Activated T-cell treated with anti-CD3 and anti-CD28 coated beads, Interleukin-2, amount 50 U/mL, for 4 hours (primary cell): ENCODE measurements at regions not wholly inside any gene's neighbourhood (a gene's known extent, or its start where the extent isn't known, plus 50 kb on each side); places are given as distances from the start of the nearest gene placed in this dataset.

Experiments used
- ATAC-seq, 2 donors: fragments of 200-7000 bp; cut with Tn5 transposase; one replicate each; pipeline ENCODE4 v1.10.0; 2021
- DNase-seq: peaks from one replicate; pipeline ENCODE4 v3.0.0-alpha.2; 2020
- H3K27me3 Mint-ChIP-seq: one replicate; pipeline ENCODE4 v1.8.0; 2021; ENCODE audit warnings: low read depth, mixed read lengths
- H3K36me3 Mint-ChIP-seq: one replicate; pipeline ENCODE4 v1.8.0; 2022; ENCODE audit warnings: mixed read lengths; ENCODE audit not compliant: insufficient read depth
- H3K4me1 Mint-ChIP-seq: one replicate; pipeline ENCODE4 v1.8.0; 2021; ENCODE audit warnings: low read depth, mixed read lengths
- H3K4me3 Mint-ChIP-seq: one replicate; pipeline ENCODE4 v1.8.0; 2021; ENCODE audit warnings: mild to moderate bottlenecking, moderate library complexity, mixed read lengths
- H3K9me3 Mint-ChIP-seq: one replicate; pipeline ENCODE4 v1.8.0; 2021; ENCODE audit warnings: mixed read lengths

DNA sequence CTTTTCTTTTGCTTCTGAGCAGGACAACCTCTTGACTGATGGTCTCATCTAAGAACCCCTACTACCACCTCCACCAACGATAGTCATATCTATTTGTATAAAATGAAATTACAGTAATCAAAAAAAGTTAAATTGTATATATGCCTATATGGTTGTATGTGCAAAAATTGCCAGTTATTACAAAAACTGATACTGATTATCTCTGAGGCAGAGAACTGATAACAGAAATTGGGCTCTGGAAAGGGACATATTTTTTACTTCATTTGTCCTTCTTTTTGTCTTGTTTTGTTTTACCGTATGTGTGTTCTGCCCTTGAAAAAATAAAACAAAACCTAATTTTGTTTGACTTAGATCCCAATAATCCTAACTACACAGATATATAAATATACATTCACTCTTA lies 574.4 kb upstream of the NOX3 start:
- ATAC-seq (no peak), DNase-seq (no peak)
- Mint-ChIP-seq H3K27me3 (no peaks in the 10 kb centered on the region), H3K36me3 (peaks cover 4% of the 10 kb centered on the region), H3K4me1 (peaks cover 5% of the 10 kb centered on the region), H3K4me3 (no peak overlapping the region), H3K9me3 (peaks cover 20% of the 10 kb centered on the region)

DNA sequence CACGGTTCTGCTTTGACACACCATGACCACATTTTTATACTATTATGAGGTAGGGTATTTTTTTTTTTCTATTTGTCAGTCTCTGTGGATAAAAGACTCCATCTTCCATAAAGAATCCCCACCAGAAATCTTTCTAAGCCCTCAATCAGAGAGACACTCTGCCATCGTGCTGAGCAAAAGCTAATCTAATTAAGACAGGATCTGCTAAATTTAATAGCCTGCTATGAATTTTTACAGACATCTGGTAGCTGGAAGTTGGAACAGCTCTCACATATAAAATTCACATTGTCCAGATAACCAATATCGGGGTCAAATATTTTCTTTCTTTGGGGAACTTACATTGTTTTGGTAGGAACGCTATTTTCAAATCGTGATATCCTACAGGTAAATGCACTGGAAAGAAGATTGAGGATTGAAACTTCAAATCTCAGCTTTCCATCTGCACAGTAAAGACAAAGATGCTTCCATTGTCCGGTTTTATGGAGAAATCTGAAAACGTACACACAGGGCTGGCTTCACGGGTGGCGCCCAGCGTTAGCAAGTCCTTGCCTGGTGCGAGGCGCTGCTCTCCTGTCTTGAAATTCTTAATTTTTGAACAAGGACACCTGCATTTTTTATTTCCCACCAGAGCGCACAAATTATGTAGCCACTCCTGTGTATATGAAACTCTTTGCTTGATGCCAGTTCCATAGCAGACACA lies 573.8 kb upstream of the NOX3 start:
- Mint-ChIP-seq H3K9me3 (peaks cover 23% of the 10 kb centered on the region), H3K36me3 (peaks cover 4% of the 10 kb centered on the region), H3K4me3 (peak overlapping the region; percentile 27), H3K27me3 (no peaks in the 10 kb centered on the region), H3K4me1 (peaks cover 5% of the 10 kb centered on the region)
- ATAC-seq (no peak), DNase-seq (no peak)

DNA sequence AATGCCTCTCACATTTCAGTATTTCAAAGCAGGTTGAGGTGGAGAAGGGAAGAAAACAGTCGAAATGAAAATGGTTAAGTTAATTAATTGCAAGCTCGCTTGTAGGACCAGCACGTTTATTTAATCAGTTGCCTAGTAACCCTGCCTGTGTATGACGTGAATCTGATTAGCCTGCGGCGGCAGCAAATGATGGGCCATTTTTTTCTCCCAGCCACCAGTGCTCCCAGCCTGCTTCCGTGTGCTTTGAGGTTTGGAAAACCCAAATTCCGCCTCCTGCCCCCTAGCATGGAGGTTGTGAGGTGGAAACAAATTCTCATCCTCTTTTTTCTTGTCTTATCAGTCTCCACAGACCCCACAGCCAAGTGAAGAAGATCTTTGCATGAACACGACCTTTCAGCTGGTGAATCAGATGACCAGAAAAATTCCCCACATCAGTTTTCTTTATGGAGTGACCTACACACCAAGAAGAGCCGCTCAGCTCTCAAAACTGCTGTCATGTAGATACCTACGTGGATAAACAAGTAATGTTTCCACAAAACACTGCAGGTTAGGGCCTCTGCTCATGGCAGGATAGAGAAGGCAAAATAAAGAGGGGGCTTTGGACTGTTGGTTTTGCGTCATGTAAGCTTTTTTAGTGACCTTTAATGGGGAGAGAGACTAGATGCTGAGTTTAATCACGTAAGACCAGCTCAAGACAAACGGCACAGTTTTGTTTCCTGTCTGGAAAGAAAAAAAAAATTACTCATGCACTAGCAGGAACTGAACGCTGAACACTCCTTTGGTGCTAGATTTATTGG lies 572.9 kb upstream of the NOX3 start:
- no peaks in the 10 kb centered on the region for H3K27me3 Mint-ChIP-seq
- peaks cover 24% of the 10 kb centered on the region for H3K9me3 Mint-ChIP-seq
- peaks cover 5% of the 10 kb centered on the region for H3K4me1 Mint-ChIP-seq
- peaks cover 4% of the 10 kb centered on the region for H3K36me3 Mint-ChIP-seq
- DNase-seq (no peak), ATAC-seq (peak in 1 of 2 donors; percentile 65)
- H3K4me3 Mint-ChIP-seq: peak overlapping the region; percentile 27

- Mint-ChIP-seq H3K9me3 (peaks cover 20% of the 10 kb centered on the region), H3K36me3 (peaks cover 2% of the 10 kb centered on the region), H3K4me3 (no peak overlapping the region), H3K4me1 (peaks cover 5% of the 10 kb centered on the region), H3K27me3 (no peaks in the 10 kb centered on the region)
- DNase-seq: no peak
- ATAC-seq: no peak
These were observed 571.6 kb upstream of the NOX3 start for GRCh38 chr6:156027248-156027626.

DNA sequence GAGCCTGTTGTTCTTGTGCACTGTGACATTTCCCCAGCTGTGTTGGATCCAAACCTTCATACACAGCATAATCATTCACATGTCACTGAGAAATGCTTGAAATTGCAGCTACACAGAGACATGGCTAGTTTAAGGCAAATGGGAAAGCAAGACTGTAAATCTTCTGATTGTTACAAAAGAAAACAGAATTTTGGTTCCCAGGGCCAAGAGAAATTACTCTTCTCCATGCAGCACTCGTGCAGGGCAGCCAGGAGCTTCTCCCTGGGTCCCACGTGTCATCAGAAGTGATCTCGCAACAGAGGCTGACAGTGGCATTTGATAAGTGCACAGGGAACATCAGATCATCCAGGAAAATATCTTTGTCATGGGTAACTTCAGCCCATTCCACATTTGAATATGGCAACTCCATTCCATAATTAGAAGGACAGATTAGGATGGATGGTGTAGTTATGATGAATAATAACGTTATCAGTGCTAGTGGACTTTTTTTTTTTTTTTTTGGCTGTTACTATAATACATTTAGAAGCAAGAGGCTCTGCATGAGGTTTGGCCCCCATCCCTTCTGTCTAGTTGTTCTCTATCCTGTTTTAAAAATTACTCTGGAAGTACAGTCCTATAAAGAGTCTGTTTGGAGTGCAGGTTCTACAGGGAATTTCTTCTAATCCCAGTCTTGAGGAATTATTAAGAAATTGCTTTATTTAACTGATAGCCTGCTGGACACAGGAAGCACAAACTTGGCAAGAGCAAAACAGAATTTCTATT lies 571.0 kb upstream of the NOX3 start:
- no peaks in the 10 kb centered on the region for H3K27me3 Mint-ChIP-seq
- peaks cover 2% of the 10 kb centered on the region for H3K36me3 Mint-ChIP-seq
- DNase-seq (no peak), ATAC-seq (no peak)
- no peak overlapping the region for H3K4me3 Mint-ChIP-seq
- H3K9me3 Mint-ChIP-seq: peaks cover 20% of the 10 kb centered on the region
- H3K4me1 Mint-ChIP-seq: peaks cover 5% of the 10 kb centered on the region

DNA sequence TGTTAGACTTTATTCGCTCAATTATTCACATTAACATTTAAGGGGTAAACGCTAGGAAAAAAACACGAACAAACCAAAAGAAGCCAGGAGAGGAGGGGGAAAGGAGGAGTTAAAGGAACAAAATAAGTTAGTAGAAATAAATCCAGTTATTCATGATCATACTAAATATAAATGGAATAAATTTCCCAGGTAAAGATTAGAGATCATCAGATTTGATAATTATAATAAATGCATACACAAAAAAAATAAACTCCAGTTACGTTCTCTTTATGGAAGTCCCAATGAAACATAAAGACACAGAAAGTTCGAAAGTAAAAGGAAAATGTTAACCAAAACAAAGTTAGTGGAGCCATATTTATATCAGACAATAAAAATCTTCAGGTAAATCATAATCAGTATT lies 568.7 kb upstream of the NOX3 start:
- peaks cover 5% of the 10 kb centered on the region for H3K4me1 Mint-ChIP-seq
- ATAC-seq: no peak
- H3K9me3 Mint-ChIP-seq: peaks cover 20% of the 10 kb centered on the region
- H3K27me3 Mint-ChIP-seq: no peaks in the 10 kb centered on the region
- no peak overlapping the region for H3K4me3 Mint-ChIP-seq
- no peak for DNase-seq
- peaks cover 2% of the 10 kb centered on the region for H3K36me3 Mint-ChIP-seq

DNA sequence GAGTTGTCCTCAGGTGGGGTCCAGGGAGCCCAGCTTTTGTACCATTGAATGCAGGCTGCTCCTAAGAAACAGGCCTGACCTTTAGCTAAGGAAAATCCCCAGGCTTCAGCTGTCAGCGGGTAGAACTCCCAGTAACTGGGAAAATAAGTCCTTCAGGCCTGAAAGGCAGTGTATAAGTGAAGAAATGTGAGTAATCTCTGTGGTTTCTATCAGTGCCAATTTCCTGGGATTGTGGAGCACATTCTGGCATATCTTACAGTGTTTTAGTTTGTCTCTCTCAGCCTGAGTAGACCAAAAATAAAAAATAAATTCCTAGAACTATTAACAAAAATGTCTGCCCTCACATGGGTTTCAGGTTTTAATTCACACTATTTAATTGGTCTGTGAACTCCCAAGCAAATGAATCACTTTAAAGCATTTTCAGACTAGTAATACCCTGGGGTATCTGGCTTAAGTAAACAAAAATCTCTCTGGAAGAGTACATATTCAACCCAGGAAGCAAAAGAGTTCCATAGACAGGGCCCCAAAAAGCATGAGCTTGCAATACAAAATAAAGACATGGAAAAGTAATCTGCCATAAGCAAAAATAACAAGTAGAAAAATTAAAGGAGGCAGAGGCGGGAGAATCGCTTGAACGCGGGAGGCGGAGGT lies 566.2 kb upstream of the NOX3 start:
- H3K4me3 Mint-ChIP-seq: no peak overlapping the region
- no peaks in the 10 kb centered on the region for H3K27me3 Mint-ChIP-seq

DNA sequence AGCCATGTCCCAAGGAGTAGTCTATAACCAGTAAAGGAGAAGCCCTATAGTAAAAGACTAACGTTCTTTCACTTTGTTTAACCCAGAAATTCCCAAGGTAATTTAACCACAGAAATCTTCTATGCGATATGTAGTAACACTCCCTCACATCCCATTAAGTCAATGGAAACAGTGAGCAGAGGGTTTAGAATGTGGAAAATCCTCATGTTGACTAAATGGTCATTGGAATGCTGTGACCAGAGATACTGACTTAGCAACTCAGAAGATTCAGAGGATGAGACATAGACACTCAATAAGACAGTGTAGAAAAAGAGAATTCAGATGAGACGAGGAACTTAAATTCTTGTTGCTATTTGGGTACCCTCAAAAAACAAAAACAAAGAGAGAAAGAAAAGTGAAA lies 562.2 kb upstream of the NOX3 start:
- H3K36me3 Mint-ChIP-seq: peaks cover 3% of the 10 kb centered on the region
- no peak for DNase-seq
- H3K4me3 Mint-ChIP-seq: no peak overlapping the region
- no peaks in the 10 kb centered on the region for H3K27me3 Mint-ChIP-seq
- H3K4me1 Mint-ChIP-seq: peaks cover 10% of the 10 kb centered on the region
- ATAC-seq: no peak
- peaks cover 5% of the 10 kb centered on the region for H3K9me3 Mint-ChIP-seq

More for the DNA sequence above, 566.2 kb upstream of the NOX3 start:
- Mint-ChIP-seq H3K4me1 (no peaks in the 10 kb centered on the region), H3K9me3 (peaks cover 20% of the 10 kb centered on the region), H3K36me3 (peaks cover 5% of the 10 kb centered on the region)
- ATAC-seq: no peak
- DNase-seq: no peak

DNA sequence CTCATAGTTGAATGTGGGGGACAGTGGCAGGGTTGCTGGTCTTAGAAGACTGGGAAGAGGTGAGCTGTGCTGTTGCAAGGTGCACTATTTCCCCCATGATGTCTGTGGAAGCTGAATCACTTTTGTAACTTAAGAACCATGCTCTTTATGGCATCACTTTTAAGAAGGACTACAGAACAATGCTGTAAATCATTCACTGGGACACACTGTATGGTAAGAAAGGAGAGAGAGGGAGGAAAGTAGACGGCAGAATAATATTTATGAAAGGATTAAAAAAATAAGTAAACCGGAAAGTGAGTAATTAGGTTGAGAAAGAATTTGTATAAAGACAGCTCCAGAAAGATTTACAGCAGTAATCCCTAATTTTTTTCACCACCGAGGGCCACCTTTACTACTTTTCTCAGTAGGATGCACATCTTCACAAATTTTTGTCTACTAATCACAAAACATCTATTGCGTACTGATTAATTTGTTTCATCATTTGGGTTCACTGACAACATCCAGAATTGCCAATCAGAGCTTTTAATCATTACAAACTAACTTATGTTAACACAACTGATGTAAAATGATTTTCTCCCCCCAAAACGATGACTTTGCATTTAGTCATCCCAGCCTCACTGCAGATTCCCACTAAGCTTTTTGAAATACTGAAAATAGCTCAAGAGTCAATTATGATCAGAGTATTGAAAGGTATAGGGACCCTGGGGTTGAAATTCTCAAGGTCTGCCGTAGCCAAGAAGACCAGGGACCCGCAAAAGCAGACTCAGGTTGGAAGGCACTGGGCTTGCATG lies 560.7 kb upstream of the NOX3 start:
- H3K9me3 Mint-ChIP-seq: peaks cover 5% of the 10 kb centered on the region
- H3K4me3 Mint-ChIP-seq: no peak overlapping the region
- H3K27me3 Mint-ChIP-seq: no peaks in the 10 kb centered on the region
- DNase-seq (no peak), ATAC-seq (no peak)
- peaks cover 3% of the 10 kb centered on the region for H3K36me3 Mint-ChIP-seq
- H3K4me1 Mint-ChIP-seq: peaks cover 10% of the 10 kb centered on the region

DNA sequence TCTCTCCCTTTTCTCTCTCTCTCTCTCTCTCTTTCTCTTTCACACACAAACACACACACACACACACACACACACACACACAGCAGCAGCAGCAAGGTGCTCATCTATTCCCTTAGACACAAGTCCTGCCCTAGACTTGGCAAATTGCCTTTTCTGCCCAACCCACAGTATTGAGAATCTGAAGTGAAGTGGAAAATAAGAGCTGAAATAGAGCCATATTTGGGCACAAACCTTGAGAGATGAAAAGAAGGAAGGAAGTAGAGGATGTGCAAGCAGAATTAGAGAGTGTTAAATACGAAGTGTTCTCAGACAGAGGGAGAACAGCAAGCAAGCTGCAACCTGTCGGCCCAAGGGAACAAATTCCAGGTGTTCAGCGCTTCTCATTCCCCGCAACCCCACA lies 557.5 kb upstream of the NOX3 start:
- Mint-ChIP-seq H3K27me3 (no peaks in the 10 kb centered on the region), H3K4me1 (peaks cover 10% of the 10 kb centered on the region), H3K36me3 (peaks cover 3% of the 10 kb centered on the region), H3K9me3 (peaks cover 5% of the 10 kb centered on the region), H3K4me3 (peak overlapping the region; percentile 8)
- no peak for DNase-seq
- ATAC-seq: no peak

- Mint-ChIP-seq H3K4me1 (peaks cover 10% of the 10 kb centered on the region), H3K9me3 (no peaks in the 10 kb centered on the region), H3K4me3 (no peak overlapping the region), H3K27me3 (no peaks in the 10 kb centered on the region), H3K36me3 (no peaks in the 10 kb centered on the region)
- DNase-seq (no peak), ATAC-seq (peak; percentile 51 to 75)
These were observed 554.0 kb upstream of the NOX3 start for GRCh38 chr6:156009656-156010055.

- no peak for DNase-seq
- ATAC-seq: no peak
- no peaks in the 10 kb centered on the region for H3K36me3 Mint-ChIP-seq
- no peaks in the 10 kb centered on the region for H3K4me1 Mint-ChIP-seq
- peaks cover 6% of the 10 kb centered on the region for H3K9me3 Mint-ChIP-seq
- no peaks in the 10 kb centered on the region for H3K27me3 Mint-ChIP-seq
- no peak overlapping the region for H3K4me3 Mint-ChIP-seq
These were observed 549.2 kb upstream of the NOX3 start for GRCh38 chr6:156004796-156005195.

GRCh38 chr6:155996151-155996550 lies 540.5 kb upstream of the NOX3 start:
- Mint-ChIP-seq H3K4me3 (no peak overlapping the region), H3K27me3 (no peaks in the 10 kb centered on the region), H3K9me3 (peaks cover 3% of the 10 kb centered on the region), H3K36me3 (peaks cover 2% of the 10 kb centered on the region), H3K4me1 (no peaks in the 10 kb centered on the region)
- no peak for ATAC-seq
- no peak for DNase-seq
